ENCODE measurements at regions not wholly inside any gene's neighbourhood (a gene's known extent, or its start where the extent isn't known, plus 50 kb on each side); places are given as distances from the start of the nearest gene placed in this dataset.

- CTCF ChIA-PET = no interaction called here
- H3K27me3 Mint-ChIP-seq = peaks cover 19 to 47% of the 10 kb centered on the region in 2 donors
- H3K27me3 ChIP-seq (ENCODE audit: insufficient read depth, low read length, poor library complexity, severe bottlenecking) = no peaks in the 10 kb centered on the region
These were observed 94.4 kb upstream of the MBOAT2 start for GRCh38 chr2:9097892-9098291.

GRCh38 chr2:9097239-9097638, 93.8 kb upstream of the MBOAT2 start:
- CTCF ChIA-PET = no interaction called here
- no peak overlapping the region for H3K27ac Mint-ChIP-seq
- H3K4me3 Mint-ChIP-seq = no peak overlapping the region

More at GRCh38 chr2:9097892-9098291, 94.4 kb upstream of the MBOAT2 start:
- H3K4me1 ChIP-seq (ENCODE audit: insufficient read depth, low read length) = no peaks in the 10 kb centered on the region
- no peak overlapping the region for H3K4me3 Mint-ChIP-seq
- no peaks in the 10 kb centered on the region for H3K36me3 ChIP-seq (ENCODE audit: insufficient read depth, low read length)
- H3K9me3 Mint-ChIP-seq = no peaks in the 10 kb centered on the region
- DNase-seq = no peak
- H3K9me3 ChIP-seq (ENCODE audit: low read length) = no peaks in the 10 kb centered on the region
- no peak overlapping the region for H3K27ac Mint-ChIP-seq
- no peaks in the 10 kb centered on the region for H3K36me3 Mint-ChIP-seq
- peaks cover 5 to 10% (median 9%) of the 10 kb centered on the region in 3 donors for H3K4me1 Mint-ChIP-seq
- no peak overlapping the region for H3K27ac ChIP-seq (ENCODE audit: low read depth, low read length)
- POLR2A ChIA-PET = no interaction called here
- H3K4me3 ChIP-seq (ENCODE audit: low read length) = no peak overlapping the region

GRCh38 chr2:9096761-9097160, 93.3 kb upstream of the MBOAT2 start:
- no peak overlapping the region for H3K4me3 ChIP-seq (ENCODE audit: low read length)
- no peaks in the 10 kb centered on the region for H3K9me3 ChIP-seq (ENCODE audit: low read length)
- Mint-ChIP-seq H3K36me3 (no peaks in the 10 kb centered on the region), H3K9me3 (no peaks in the 10 kb centered on the region), H3K4me1 (peaks cover 5 to 10% (median 9%) of the 10 kb centered on the region in 3 donors), H3K4me3 (no peak overlapping the region), H3K27ac (no peak overlapping the region), H3K27me3 (peaks cover 21 to 57% of the 10 kb centered on the region in 2 donors)
- CTCF ChIA-PET = no interaction called here
- no peaks in the 10 kb centered on the region for H3K4me1 ChIP-seq (ENCODE audit: insufficient read depth, low read length)
- no peak overlapping the region for H3K27ac ChIP-seq (ENCODE audit: low read depth, low read length)
- H3K27me3 ChIP-seq (ENCODE audit: insufficient read depth, low read length, poor library complexity, severe bottlenecking) = no peaks in the 10 kb centered on the region
- POLR2A ChIA-PET = no interaction called here
- no peak for DNase-seq
- no peaks in the 10 kb centered on the region for H3K36me3 ChIP-seq (ENCODE audit: insufficient read depth, low read length)

More at GRCh38 chr2:9097239-9097638, 93.8 kb upstream of the MBOAT2 start:
- Mint-ChIP-seq H3K36me3 (no peaks in the 10 kb centered on the region), H3K27me3 (peaks cover 20 to 54% of the 10 kb centered on the region in 2 donors), H3K4me1 (peaks cover 5 to 10% (median 9%) of the 10 kb centered on the region in 3 donors), H3K9me3 (no peaks in the 10 kb centered on the region)
- Histone ChIP-seq H3K36me3 (ENCODE audit: insufficient read depth, low read length) (no peaks in the 10 kb centered on the region), H3K4me3 (ENCODE audit: low read length) (no peak overlapping the region), H3K27ac (ENCODE audit: low read depth, low read length) (no peak overlapping the region), H3K9me3 (ENCODE audit: low read length) (no peaks in the 10 kb centered on the region), H3K27me3 (ENCODE audit: insufficient read depth, low read length, poor library complexity, severe bottlenecking) (no peaks in the 10 kb centered on the region), H3K4me1 (ENCODE audit: insufficient read depth, low read length) (no peaks in the 10 kb centered on the region)
- POLR2A ChIA-PET = no interaction called here
- no peak for DNase-seq

GRCh38 chr2:9095690-9096089, 92.2 kb upstream of the MBOAT2 start:
- H3K27me3 Mint-ChIP-seq = peaks cover 22 to 56% of the 10 kb centered on the region in 2 donors
- H3K4me1 Mint-ChIP-seq = peaks cover 5 to 10% (median 9%) of the 10 kb centered on the region in 3 donors
- H3K4me3 Mint-ChIP-seq = no peak overlapping the region
- Histone ChIP-seq H3K27me3 (ENCODE audit: insufficient read depth, low read length, poor library complexity, severe bottlenecking) (no peaks in the 10 kb centered on the region), H3K36me3 (ENCODE audit: insufficient read depth, low read length) (no peaks in the 10 kb centered on the region), H3K4me1 (ENCODE audit: insufficient read depth, low read length) (no peaks in the 10 kb centered on the region), H3K9me3 (ENCODE audit: low read length) (no peaks in the 10 kb centered on the region), H3K27ac (ENCODE audit: low read depth, low read length) (no peak overlapping the region), H3K4me3 (ENCODE audit: low read length) (no peak overlapping the region)
- ChIA-PET CTCF (no interaction called here), POLR2A (no interaction called here)
- no peaks in the 10 kb centered on the region for H3K9me3 Mint-ChIP-seq
- no peak overlapping the region for H3K27ac Mint-ChIP-seq
- DNase-seq = no peak
- no peaks in the 10 kb centered on the region for H3K36me3 Mint-ChIP-seq

GRCh38 chr2:9095226-9095625, 91.7 kb upstream of the MBOAT2 start:
- no peak overlapping the region for H3K4me3 Mint-ChIP-seq
- POLR2A ChIA-PET = no interaction called here
- no peaks in the 10 kb centered on the region for H3K9me3 Mint-ChIP-seq
- Histone ChIP-seq H3K4me1 (ENCODE audit: insufficient read depth, low read length) (no peaks in the 10 kb centered on the region), H3K9me3 (ENCODE audit: low read length) (no peaks in the 10 kb centered on the region), H3K36me3 (ENCODE audit: insufficient read depth, low read length) (no peaks in the 10 kb centered on the region), H3K4me3 (ENCODE audit: low read length) (no peak overlapping the region), H3K27ac (ENCODE audit: low read depth, low read length) (no peak overlapping the region), H3K27me3 (ENCODE audit: insufficient read depth, low read length, poor library complexity, severe bottlenecking) (no peaks in the 10 kb centered on the region)
- H3K36me3 Mint-ChIP-seq = no peaks in the 10 kb centered on the region
- CTCF ChIA-PET = no interaction called here
- H3K27ac Mint-ChIP-seq = no peak overlapping the region
- peaks cover 5 to 10% (median 9%) of the 10 kb centered on the region in 3 donors for H3K4me1 Mint-ChIP-seq
- DNase-seq = no peak
- peaks cover 22 to 53% of the 10 kb centered on the region in 2 donors for H3K27me3 Mint-ChIP-seq

- Mint-ChIP-seq H3K9me3 (no peaks in the 10 kb centered on the region), H3K27me3 (peaks cover 20 to 49% of the 10 kb centered on the region in 2 donors), H3K36me3 (no peaks in the 10 kb centered on the region), H3K27ac (no peak overlapping the region), H3K4me3 (no peak overlapping the region), H3K4me1 (peaks cover under 1 to 5% (median 4%) of the 10 kb centered on the region in 3 donors)
- H3K4me3 ChIP-seq (ENCODE audit: low read length) = no peak overlapping the region
- H3K36me3 ChIP-seq (ENCODE audit: insufficient read depth, low read length) = no peaks in the 10 kb centered on the region
- no peak for DNase-seq
- no peaks in the 10 kb centered on the region for H3K9me3 ChIP-seq (ENCODE audit: low read length)
- H3K4me1 ChIP-seq (ENCODE audit: insufficient read depth, low read length) = no peaks in the 10 kb centered on the region
- no peak overlapping the region for H3K27ac ChIP-seq (ENCODE audit: low read depth, low read length)
- ChIA-PET POLR2A (no interaction called here), CTCF (no interaction called here)
- no peaks in the 10 kb centered on the region for H3K27me3 ChIP-seq (ENCODE audit: insufficient read depth, low read length, poor library complexity, severe bottlenecking)
These were observed 90.6 kb upstream of the MBOAT2 start for GRCh38 chr2:9094117-9094516.

GRCh38 chr2:9093324-9093723, 89.8 kb upstream of the MBOAT2 start:
- H3K27ac Mint-ChIP-seq = no peak overlapping the region
- peaks cover 20 to 46% of the 10 kb centered on the region in 2 donors for H3K27me3 Mint-ChIP-seq
- Histone ChIP-seq H3K9me3 (ENCODE audit: low read length) (no peaks in the 10 kb centered on the region), H3K27ac (ENCODE audit: low read depth, low read length) (no peak overlapping the region), H3K4me3 (ENCODE audit: low read length) (no peak overlapping the region), H3K4me1 (ENCODE audit: insufficient read depth, low read length) (no peaks in the 10 kb centered on the region), H3K27me3 (ENCODE audit: insufficient read depth, low read length, poor library complexity, severe bottlenecking) (no peaks in the 10 kb centered on the region), H3K36me3 (ENCODE audit: insufficient read depth, low read length) (no peaks in the 10 kb centered on the region)
- no peaks in the 10 kb centered on the region for H3K9me3 Mint-ChIP-seq
- CTCF ChIA-PET = no interaction called here
- POLR2A ChIA-PET = no interaction called here
- H3K4me1 Mint-ChIP-seq = no peaks in the 10 kb centered on the region
- H3K4me3 Mint-ChIP-seq = no peak overlapping the region
- no peaks in the 10 kb centered on the region for H3K36me3 Mint-ChIP-seq
- DNase-seq = no peak

- CTCF ChIA-PET = no interaction called here
- Histone ChIP-seq H3K27me3 (ENCODE audit: insufficient read depth, low read length, poor library complexity, severe bottlenecking) (no peaks in the 10 kb centered on the region), H3K27ac (ENCODE audit: low read depth, low read length) (no peak overlapping the region), H3K4me1 (ENCODE audit: insufficient read depth, low read length) (no peaks in the 10 kb centered on the region), H3K4me3 (ENCODE audit: low read length) (no peak overlapping the region), H3K9me3 (ENCODE audit: low read length) (no peaks in the 10 kb centered on the region), H3K36me3 (ENCODE audit: insufficient read depth, low read length) (no peaks in the 10 kb centered on the region)
- H3K27me3 Mint-ChIP-seq = peaks cover 20 to 40% of the 10 kb centered on the region in 2 donors
- H3K4me1 Mint-ChIP-seq = no peaks in the 10 kb centered on the region
- H3K27ac Mint-ChIP-seq = no peak overlapping the region
- no peaks in the 10 kb centered on the region for H3K9me3 Mint-ChIP-seq
- POLR2A ChIA-PET = no interaction called here
- no peaks in the 10 kb centered on the region for H3K36me3 Mint-ChIP-seq
- DNase-seq = no peak
- no peak overlapping the region for H3K4me3 Mint-ChIP-seq
These were observed 89.1 kb upstream of the MBOAT2 start for GRCh38 chr2:9092383-9093282.

All from CD8-positive, alpha-beta memory T cell (primary cell).